ENCODE measurements at regions not wholly inside any gene's neighbourhood (a gene's known extent, or its start where the extent isn't known, plus 50 kb on each side); places are given as distances from the start of the nearest gene placed in this dataset.
A peak's percentile ranks its signal among the peaks of the same experiment; 100 is the strongest.
"Not testable (repeated sequence)": the region's sequence is repeated elsewhere in the genome, so short reads cannot be mapped to it uniquely, and the experiment has no call there.

GRCh38 chr9:66601472-66601871, 299.1 kb upstream of the ZNF658 start:
- H3K36me3 ChIP-seq (ENCODE audit: control insufficient read depth, insufficient read depth, low read length); H3K9me3 ChIP-seq (ENCODE audit: control insufficient read depth, low read depth, low read length); H3K27ac ChIP-seq (ENCODE audit: low read length); H3K4me1 ChIP-seq (ENCODE audit: control insufficient read depth, insufficient read depth, low read length); H3K27me3 ChIP-seq (ENCODE audit: control insufficient read depth, insufficient read depth, low read length); H3K4me3 ChIP-seq (ENCODE audit: low read length): not testable (repeated sequence)
- WGBS (ENCODE audit: insufficient coverage, low lambda C conversion rate), result no CpG with 5 or more reads among the region's 10 CpGs
- DNase-seq, result peak in 1 of 2 donors; percentile 0

- not testable (repeated sequence) for H3K27ac ChIP-seq (ENCODE audit: low read length); H3K4me1 ChIP-seq (ENCODE audit: control insufficient read depth, insufficient read depth, low read length); H3K36me3 ChIP-seq (ENCODE audit: control insufficient read depth, insufficient read depth, low read length); DNase-seq; H3K4me3 ChIP-seq (ENCODE audit: low read length); H3K9me3 ChIP-seq (ENCODE audit: control insufficient read depth, low read depth, low read length); H3K27me3 ChIP-seq (ENCODE audit: control insufficient read depth, insufficient read depth, low read length)
- no CpG with 5 or more reads among the region's 22 CpGs for WGBS (ENCODE audit: insufficient coverage, low lambda C conversion rate)
Observed at GRCh38 chr9:66631521-66632046, 268.9 kb upstream of the ZNF658 start.

GRCh38 chr9:66647675-66648074, 252.8 kb upstream of the ZNF658 start:
- H3K4me1 ChIP-seq (ENCODE audit: control insufficient read depth, insufficient read depth, low read length); H3K4me3 ChIP-seq (ENCODE audit: low read length); H3K27ac ChIP-seq (ENCODE audit: low read length); H3K27me3 ChIP-seq (ENCODE audit: control insufficient read depth, insufficient read depth, low read length); H3K9me3 ChIP-seq (ENCODE audit: control insufficient read depth, low read depth, low read length); DNase-seq; H3K36me3 ChIP-seq (ENCODE audit: control insufficient read depth, insufficient read depth, low read length): not testable (repeated sequence)
- no CpG with 5 or more reads among the region's 2 CpGs for WGBS (ENCODE audit: insufficient coverage, low lambda C conversion rate)

- not testable (repeated sequence) for DNase-seq; H3K4me1 ChIP-seq (ENCODE audit: control insufficient read depth, insufficient read depth, low read length); H3K36me3 ChIP-seq (ENCODE audit: control insufficient read depth, insufficient read depth, low read length); H3K27ac ChIP-seq (ENCODE audit: low read length); H3K27me3 ChIP-seq (ENCODE audit: control insufficient read depth, insufficient read depth, low read length); H3K4me3 ChIP-seq (ENCODE audit: low read length); H3K9me3 ChIP-seq (ENCODE audit: control insufficient read depth, low read depth, low read length)
Observed at GRCh38 chr9:66690242-66690641, 210.3 kb upstream of the ZNF658 start.

- not testable (repeated sequence) for H3K4me3 ChIP-seq (ENCODE audit: low read length); H3K27ac ChIP-seq (ENCODE audit: low read length); H3K9me3 ChIP-seq (ENCODE audit: control insufficient read depth, low read depth, low read length); H3K36me3 ChIP-seq (ENCODE audit: control insufficient read depth, insufficient read depth, low read length); H3K27me3 ChIP-seq (ENCODE audit: control insufficient read depth, insufficient read depth, low read length); DNase-seq; H3K4me1 ChIP-seq (ENCODE audit: control insufficient read depth, insufficient read depth, low read length)
- WGBS (ENCODE audit: insufficient coverage, low lambda C conversion rate), result no CpG with 5 or more reads among the region's 6 CpGs
Observed at GRCh38 chr9:66695561-66696240, 204.8 kb upstream of the ZNF658 start.

- H3K4me1 ChIP-seq (ENCODE audit: control insufficient read depth, insufficient read depth, low read length); H3K36me3 ChIP-seq (ENCODE audit: control insufficient read depth, insufficient read depth, low read length): not testable (repeated sequence)
Observed at GRCh38 chr9:66697343-66698065, 203.0 kb upstream of the ZNF658 start.

GRCh38 chr9:66698066-66698455, 202.5 kb upstream of the ZNF658 start:
- not testable (repeated sequence) for H3K27ac ChIP-seq (ENCODE audit: low read length); H3K4me1 ChIP-seq (ENCODE audit: control insufficient read depth, insufficient read depth, low read length); DNase-seq; H3K4me3 ChIP-seq (ENCODE audit: low read length); H3K36me3 ChIP-seq (ENCODE audit: control insufficient read depth, insufficient read depth, low read length); H3K9me3 ChIP-seq (ENCODE audit: control insufficient read depth, low read depth, low read length); H3K27me3 ChIP-seq (ENCODE audit: control insufficient read depth, insufficient read depth, low read length)
- WGBS (ENCODE audit: insufficient coverage, low lambda C conversion rate), result no CpG with 5 or more reads among the region's 4 CpGs

More at GRCh38 chr9:66697343-66698065, 203.0 kb upstream of the ZNF658 start:
- not testable (repeated sequence) for H3K4me3 ChIP-seq (ENCODE audit: low read length); H3K9me3 ChIP-seq (ENCODE audit: control insufficient read depth, low read depth, low read length); DNase-seq; H3K27me3 ChIP-seq (ENCODE audit: control insufficient read depth, insufficient read depth, low read length); H3K27ac ChIP-seq (ENCODE audit: low read length)
- WGBS (ENCODE audit: insufficient coverage, low lambda C conversion rate), result no CpG with 5 or more reads among the region's 9 CpGs

GRCh38 chr9:66701411-66702377, 198.8 kb upstream of the ZNF658 start:
- DNase-seq; H3K4me3 ChIP-seq (ENCODE audit: low read length); H3K27ac ChIP-seq (ENCODE audit: low read length); H3K9me3 ChIP-seq (ENCODE audit: control insufficient read depth, low read depth, low read length); H3K27me3 ChIP-seq (ENCODE audit: control insufficient read depth, insufficient read depth, low read length); H3K36me3 ChIP-seq (ENCODE audit: control insufficient read depth, insufficient read depth, low read length); H3K4me1 ChIP-seq (ENCODE audit: control insufficient read depth, insufficient read depth, low read length): not testable (repeated sequence)
- WGBS (ENCODE audit: insufficient coverage, low lambda C conversion rate), result no CpG with 5 or more reads among the region's 3 CpGs

GRCh38 chr9:66711553-66711952, 189.0 kb upstream of the ZNF658 start:
- not testable (repeated sequence) for H3K4me3 ChIP-seq (ENCODE audit: low read length); H3K36me3 ChIP-seq (ENCODE audit: control insufficient read depth, insufficient read depth, low read length); H3K27ac ChIP-seq (ENCODE audit: low read length); H3K4me1 ChIP-seq (ENCODE audit: control insufficient read depth, insufficient read depth, low read length); H3K27me3 ChIP-seq (ENCODE audit: control insufficient read depth, insufficient read depth, low read length); H3K9me3 ChIP-seq (ENCODE audit: control insufficient read depth, low read depth, low read length); DNase-seq
- no CpG with 5 or more reads among the region's 6 CpGs for WGBS (ENCODE audit: insufficient coverage, low lambda C conversion rate)

GRCh38 chr9:66712870-66713269, 187.7 kb upstream of the ZNF658 start:
- not testable (repeated sequence) for H3K36me3 ChIP-seq (ENCODE audit: control insufficient read depth, insufficient read depth, low read length); DNase-seq; H3K27me3 ChIP-seq (ENCODE audit: control insufficient read depth, insufficient read depth, low read length); H3K4me3 ChIP-seq (ENCODE audit: low read length); H3K4me1 ChIP-seq (ENCODE audit: control insufficient read depth, insufficient read depth, low read length); H3K9me3 ChIP-seq (ENCODE audit: control insufficient read depth, low read depth, low read length); H3K27ac ChIP-seq (ENCODE audit: low read length)
- no CpG with 5 or more reads among the region's 1 CpG for WGBS (ENCODE audit: insufficient coverage, low lambda C conversion rate)
